ENCODE measurements at regions not wholly inside any gene's neighbourhood (a gene's known extent, or its start where the extent isn't known, plus 50 kb on each side); places are given as distances from the start of the nearest gene placed in this dataset.
"Not testable (repeated sequence)": the region's sequence is repeated elsewhere in the genome, so short reads cannot be mapped to it uniquely, and the experiment has no call there.

DNA sequence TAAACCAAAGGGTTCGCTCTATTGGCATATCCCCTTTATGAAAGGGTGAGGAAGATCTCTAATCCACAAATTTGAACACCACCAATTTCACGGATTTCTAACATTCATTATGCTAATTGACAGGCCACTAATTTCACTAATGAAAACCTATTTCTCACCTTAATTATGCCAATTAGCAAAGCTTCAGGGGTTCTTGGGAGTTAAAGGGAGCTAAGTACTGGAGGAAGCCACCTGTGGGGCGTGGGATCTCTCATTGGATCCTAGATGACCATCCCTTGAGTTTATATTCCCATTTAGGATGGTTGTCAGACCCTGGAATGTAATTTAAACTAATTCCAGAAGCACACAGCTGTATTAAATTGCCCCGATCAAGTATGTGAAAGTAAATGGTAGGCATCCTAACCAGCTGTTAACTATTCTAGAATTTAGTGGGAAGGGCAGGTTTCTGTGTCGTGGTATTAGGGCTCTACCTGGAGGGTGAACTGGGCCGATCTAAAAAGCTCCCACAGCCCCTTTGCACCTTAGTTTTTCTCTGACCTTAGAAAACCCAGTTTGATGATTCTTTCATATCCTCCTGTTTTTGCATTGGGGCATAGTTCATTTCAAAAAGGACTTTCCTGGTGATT lies 77.1 kb downstream of the C9orf152 start:
- Histone ChIP-seq H2BK12ac (ENCODE audit: low read length in 2 of 2) (no peak overlapping the region), H3K27ac (ENCODE audit: low read length, poor library complexity, severe bottlenecking) (peak overlapping the region; percentile 64), H3K9ac (ENCODE audit: low read length) (no peak overlapping the region), H2BK5ac (ENCODE audit: low read depth, low read length, poor library complexity, severe bottlenecking) (peak overlapping the region; percentile 47), H3K4ac (ENCODE audit: low read depth in 1 of 2, low read length in 2 of 2) (peak overlapping the region in 1 of 2 experiments; percentile 37), H3K18ac (ENCODE audit: low read depth in 1 of 2, low read length in 2 of 2) (no peak overlapping the region), H2AK5ac (ENCODE audit: low read length, severe bottlenecking) (peak overlapping the region; percentile 97), H2BK15ac (ENCODE audit: low read depth, poor library complexity, severe bottlenecking) (no peak overlapping the region), H3K23ac (ENCODE audit: low read length in 2 of 2) (no peak overlapping the region), H3K9me3 (ENCODE audit: control insufficient read depth, low read length) (no peaks in the 10 kb centered on the region), H3K4me1 (ENCODE audit: control insufficient read depth, insufficient read depth, low read depth, low read length) (peaks cover 37% of the 10 kb centered on the region), H4K8ac (ENCODE audit: low read length) (no peak overlapping the region), H4K91ac (ENCODE audit: low read length) (no peak overlapping the region), H3K4me3 (ENCODE audit: insufficient read depth in 1 of 2, low read depth in 1 of 2, low read length in 2 of 2) (no peak overlapping the region), H3K4me2 (ENCODE audit: low read length, poor library complexity, severe bottlenecking) (no peak overlapping the region), H3K79me1 (replicated peaks; ENCODE audit: low read length, poor library complexity, severe bottlenecking) (no peaks in the 10 kb centered on the region), H3K14ac (ENCODE audit: low read length in 2 of 2) (no peak overlapping the region), H2BK120ac (ENCODE audit: low read depth, low read length) (no peak overlapping the region), H2AFZ (ENCODE audit: low read depth, low read length) (no peak overlapping the region), H3K36me3 (ENCODE audit: control insufficient read depth in 1 of 2, insufficient read depth in 2 of 2, low read depth in 1 of 2, low read length in 2 of 2) (peaks cover 0 to 27% of the 10 kb centered on the region in 2 experiments), H3K27me3 (ENCODE audit: control insufficient read depth in 1 of 2, insufficient read depth in 1 of 2, low read length in 2 of 2) (no peaks in the 10 kb centered on the region)
- 63% methylated on average over 5 of the region's 6 CpGs for WGBS
- no peak for DNase-seq

GRCh38 chr9:110131499-110131898 lies 76.5 kb downstream of the C9orf152 start:
- H3K4me1 ChIP-seq (ENCODE audit: control insufficient read depth, insufficient read depth, low read depth, low read length) = peaks cover 40% of the 10 kb centered on the region
- no peaks in the 10 kb centered on the region for H3K9me3 ChIP-seq (ENCODE audit: control insufficient read depth, low read length)
- H3K14ac ChIP-seq (ENCODE audit: low read length in 2 of 2) = no peak overlapping the region
- H4K8ac ChIP-seq (ENCODE audit: low read length) = no peak overlapping the region
- H2BK12ac ChIP-seq (ENCODE audit: low read length in 2 of 2) = no peak overlapping the region
- peak; percentile 54 for DNase-seq
- no peak overlapping the region for H2AK5ac ChIP-seq (ENCODE audit: low read length, severe bottlenecking)
- H3K79me1 ChIP-seq (replicated peaks; ENCODE audit: low read length, poor library complexity, severe bottlenecking) = peaks cover 2% of the 10 kb centered on the region
- H3K27me3 ChIP-seq (ENCODE audit: control insufficient read depth in 1 of 2, insufficient read depth in 1 of 2, low read length in 2 of 2) = no peaks in the 10 kb centered on the region
- no peak overlapping the region for H2BK5ac ChIP-seq (ENCODE audit: low read depth, low read length, poor library complexity, severe bottlenecking)
- no peak overlapping the region for H2AFZ ChIP-seq (ENCODE audit: low read depth, low read length)
- H3K27ac ChIP-seq (ENCODE audit: low read length, poor library complexity, severe bottlenecking) = peak overlapping the region; percentile 70
- H3K4me2 ChIP-seq (ENCODE audit: low read length, poor library complexity, severe bottlenecking) = no peak overlapping the region
- no peak overlapping the region for H4K91ac ChIP-seq (ENCODE audit: low read length)
- no peak overlapping the region for H3K4me3 ChIP-seq (ENCODE audit: insufficient read depth in 1 of 2, low read depth in 1 of 2, low read length in 2 of 2)
- no peak overlapping the region for H3K23ac ChIP-seq (ENCODE audit: low read length in 2 of 2)
- peaks cover 4 to 33% of the 10 kb centered on the region in 2 experiments for H3K36me3 ChIP-seq (ENCODE audit: control insufficient read depth in 1 of 2, insufficient read depth in 2 of 2, low read depth in 1 of 2, low read length in 2 of 2)
- H2BK15ac ChIP-seq (ENCODE audit: low read depth, poor library complexity, severe bottlenecking) = no peak overlapping the region
- H2BK120ac ChIP-seq (ENCODE audit: low read depth, low read length) = no peak overlapping the region
- H3K18ac ChIP-seq (ENCODE audit: low read depth in 1 of 2, low read length in 2 of 2) = no peak overlapping the region
- no peak overlapping the region for H3K9ac ChIP-seq (ENCODE audit: low read length)
- 48% methylated on average over 1 of the region's 2 CpGs for WGBS
- H3K4ac ChIP-seq (ENCODE audit: low read depth in 1 of 2, low read length in 2 of 2) = no peak overlapping the region

GRCh38 chr9:110132531-110132930 lies 75.4 kb downstream of the C9orf152 start:
- not testable (repeated sequence) for H2AK5ac ChIP-seq (ENCODE audit: low read length, severe bottlenecking); H2BK15ac ChIP-seq (ENCODE audit: low read depth, poor library complexity, severe bottlenecking); H3K4me2 ChIP-seq (ENCODE audit: low read length, poor library complexity, severe bottlenecking); H3K27me3 ChIP-seq (ENCODE audit: control insufficient read depth in 1 of 2, insufficient read depth in 1 of 2, low read length in 2 of 2); H3K14ac ChIP-seq (ENCODE audit: low read length in 2 of 2); H4K91ac ChIP-seq (ENCODE audit: low read length); H4K8ac ChIP-seq (ENCODE audit: low read length); H3K4me3 ChIP-seq (ENCODE audit: insufficient read depth in 1 of 2, low read depth in 1 of 2, low read length in 2 of 2); H2BK5ac ChIP-seq (ENCODE audit: low read depth, low read length, poor library complexity, severe bottlenecking); H2AFZ ChIP-seq (ENCODE audit: low read depth, low read length); DNase-seq; H3K18ac ChIP-seq (ENCODE audit: low read depth in 1 of 2, low read length in 2 of 2); H3K9ac ChIP-seq (ENCODE audit: low read length); H2BK120ac ChIP-seq (ENCODE audit: low read depth, low read length); H3K9me3 ChIP-seq (ENCODE audit: control insufficient read depth, low read length); H3K23ac ChIP-seq (ENCODE audit: low read length in 2 of 2); H3K79me1 ChIP-seq (replicated peaks; ENCODE audit: low read length, poor library complexity, severe bottlenecking)
- H2BK12ac ChIP-seq (ENCODE audit: low read length in 2 of 2) = peak overlapping the region; percentile 29 to 85
- peaks cover 15 to 43% of the 10 kb centered on the region in 2 experiments for H3K36me3 ChIP-seq (ENCODE audit: control insufficient read depth in 1 of 2, insufficient read depth in 2 of 2, low read depth in 1 of 2, low read length in 2 of 2)
- peaks cover 31% of the 10 kb centered on the region for H3K4me1 ChIP-seq (ENCODE audit: control insufficient read depth, insufficient read depth, low read depth, low read length)
- H3K27ac ChIP-seq (ENCODE audit: low read length, poor library complexity, severe bottlenecking) = peak overlapping the region; percentile 70
- 97% methylated on average over 2 of the region's 3 CpGs for WGBS
- peak overlapping the region in 1 of 2 experiments; percentile 18 for H3K4ac ChIP-seq (ENCODE audit: low read depth in 1 of 2, low read length in 2 of 2)

DNA sequence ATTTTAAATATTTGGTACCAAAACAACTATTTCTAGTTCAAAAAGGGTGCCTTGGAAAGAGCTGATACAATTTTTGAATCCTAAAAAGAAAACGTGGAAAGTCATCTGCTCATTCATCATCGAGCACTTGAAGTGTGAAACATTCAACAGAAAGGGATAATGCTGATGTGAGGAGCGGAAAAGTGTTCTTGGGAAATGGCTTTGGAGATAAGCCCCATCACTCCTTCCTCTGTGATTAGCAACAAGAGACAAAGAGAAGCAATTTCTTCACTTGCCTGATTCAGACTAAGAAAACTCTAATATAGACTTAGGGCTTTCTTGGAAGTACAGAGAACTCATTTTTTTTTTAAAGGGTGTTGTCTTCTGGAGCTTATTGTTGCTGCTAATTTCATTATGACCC lies 74.9 kb downstream of the C9orf152 start:
- Histone ChIP-seq H3K9me3 (ENCODE audit: control insufficient read depth, low read length) (no peaks in the 10 kb centered on the region), H2BK12ac (ENCODE audit: low read length in 2 of 2) (no peak overlapping the region), H3K9ac (ENCODE audit: low read length) (peak overlapping the region; percentile 12), H2BK120ac (ENCODE audit: low read depth, low read length) (no peak overlapping the region), H3K14ac (ENCODE audit: low read length in 2 of 2) (no peak overlapping the region), H4K91ac (ENCODE audit: low read length) (no peak overlapping the region), H4K8ac (ENCODE audit: low read length) (no peak overlapping the region), H3K27ac (ENCODE audit: low read length, poor library complexity, severe bottlenecking) (no peak overlapping the region), H3K79me1 (replicated peaks; ENCODE audit: low read length, poor library complexity, severe bottlenecking) (peaks cover 9% of the 10 kb centered on the region), H3K4ac (ENCODE audit: low read depth in 1 of 2, low read length in 2 of 2) (no peak overlapping the region), H2BK15ac (ENCODE audit: low read depth, poor library complexity, severe bottlenecking) (no peak overlapping the region), H3K4me2 (ENCODE audit: low read length, poor library complexity, severe bottlenecking) (no peak overlapping the region), H2AK5ac (ENCODE audit: low read length, severe bottlenecking) (no peak overlapping the region), H3K23ac (ENCODE audit: low read length in 2 of 2) (no peak overlapping the region), H3K4me1 (ENCODE audit: control insufficient read depth, insufficient read depth, low read depth, low read length) (peaks cover 26% of the 10 kb centered on the region), H3K27me3 (ENCODE audit: control insufficient read depth in 1 of 2, insufficient read depth in 1 of 2, low read length in 2 of 2) (no peaks in the 10 kb centered on the region), H2AFZ (ENCODE audit: low read depth, low read length) (no peak overlapping the region), H3K4me3 (ENCODE audit: insufficient read depth in 1 of 2, low read depth in 1 of 2, low read length in 2 of 2) (no peak overlapping the region), H2BK5ac (ENCODE audit: low read depth, low read length, poor library complexity, severe bottlenecking) (no peak overlapping the region), H3K36me3 (ENCODE audit: control insufficient read depth in 1 of 2, insufficient read depth in 2 of 2, low read depth in 1 of 2, low read length in 2 of 2) (peaks cover 20 to 46% of the 10 kb centered on the region in 2 experiments), H3K18ac (ENCODE audit: low read depth in 1 of 2, low read length in 2 of 2) (no peak overlapping the region)
- WGBS = 41% methylated on average over 3 of the region's 3 CpGs
- DNase-seq = peak; percentile 72
